Hematopoietic multipotent progenitor cell treated with erythropoietin and hydrocortisone succinate and interleukin-3 and kit ligand, for 4 days (in vitro differentiated cells): ENCODE measurements at regions not wholly inside any gene's neighbourhood (a gene's known extent, or its start where the extent isn't known, plus 50 kb on each side); places are given as distances from the start of the nearest gene placed in this dataset.
A peak's percentile ranks its signal among the peaks of the same experiment; 100 is the strongest.

Source experiments
- DNase-seq: peaks from one replicate; pipeline ENCODE4 v3.0.0-alpha.2; 2015

GRCh38 chr2:129656081-129656598 lies 323.3 kb upstream of the RAB6C start:
- DNase-seq, result no peak

DNA sequence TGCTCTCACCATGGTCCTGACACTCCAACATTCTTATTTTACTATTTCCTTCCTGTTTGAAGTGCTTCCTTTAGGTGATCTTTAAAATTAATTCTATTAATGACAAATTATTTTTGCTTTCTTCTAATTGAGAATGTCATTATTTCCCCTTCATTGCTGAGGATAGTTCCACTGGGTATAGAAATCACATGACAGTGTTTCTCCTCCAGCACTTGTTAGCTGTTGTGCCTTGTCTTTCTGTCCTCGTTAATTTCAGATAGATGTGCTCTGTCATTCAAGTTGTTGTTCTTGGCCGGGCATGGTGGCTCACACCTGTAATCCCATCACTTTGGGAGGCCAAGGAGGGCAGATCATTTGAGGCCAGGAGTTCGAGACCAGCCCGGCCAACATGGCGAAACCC lies 321.0 kb upstream of the RAB6C start:
- no peak for DNase-seq

DNA sequence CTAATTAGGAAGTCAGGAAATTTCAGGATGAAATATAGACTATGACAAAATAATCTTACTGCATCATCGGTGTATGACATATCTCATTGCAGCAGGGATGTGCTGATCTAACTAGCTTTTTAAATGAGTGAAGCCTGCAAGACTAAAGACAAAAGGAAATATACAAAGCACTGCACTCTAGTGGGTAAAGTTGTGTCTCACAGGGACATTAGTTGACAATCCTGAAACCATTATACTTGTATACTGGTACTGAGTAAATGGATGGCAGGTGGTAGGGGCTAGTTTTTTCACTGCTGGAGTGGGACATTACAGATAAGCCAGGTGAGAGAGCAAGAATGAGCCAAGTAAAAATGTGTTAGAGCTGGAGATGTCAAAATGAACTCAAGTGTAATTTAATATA lies 317.5 kb upstream of the RAB6C start:
- DNase-seq, result peak; percentile 1

DNA sequence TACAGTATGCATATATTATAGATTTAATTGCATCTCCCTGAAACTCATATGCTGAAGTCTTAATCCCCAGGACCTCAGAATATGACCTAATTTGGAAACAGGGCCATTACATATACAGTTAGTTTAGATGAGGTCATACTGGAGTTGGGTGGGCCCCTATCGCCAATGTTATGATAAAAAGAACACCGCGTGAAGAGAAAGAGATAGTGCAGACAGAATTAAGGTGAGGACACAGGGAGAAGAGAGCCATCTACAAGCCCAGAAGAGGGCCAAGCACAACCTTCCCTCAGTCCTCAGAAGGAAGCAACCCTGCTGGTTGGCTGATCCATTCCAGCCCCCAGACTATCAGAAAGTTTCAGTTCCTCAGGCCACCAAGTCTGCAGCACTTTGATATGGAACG lies 311.9 kb upstream of the RAB6C start:
- DNase-seq, result no peak

- DNase-seq, result no peak
Observed at GRCh38 chr2:129672521-129672920, 306.9 kb upstream of the RAB6C start.

GRCh38 chr2:129673234-129673633 lies 306.2 kb upstream of the RAB6C start:
- no peak for DNase-seq

- no peak for DNase-seq
Observed at GRCh38 chr2:129673847-129674711, 305.4 kb upstream of the RAB6C start.

- DNase-seq, result no peak
Observed at GRCh38 chr2:129678751-129679150, 300.7 kb upstream of the RAB6C start.

GRCh38 chr2:129681788-129682187 lies 297.7 kb upstream of the RAB6C start:
- no peak for DNase-seq

GRCh38 chr2:129689653-129690448 lies 289.6 kb upstream of the RAB6C start:
- no peak for DNase-seq

GRCh38 chr2:129695496-129695895 lies 284.0 kb upstream of the RAB6C start:
- DNase-seq, result no peak

- no peak for DNase-seq
Observed at GRCh38 chr2:129698593-129698992, 280.9 kb upstream of the RAB6C start.

DNA sequence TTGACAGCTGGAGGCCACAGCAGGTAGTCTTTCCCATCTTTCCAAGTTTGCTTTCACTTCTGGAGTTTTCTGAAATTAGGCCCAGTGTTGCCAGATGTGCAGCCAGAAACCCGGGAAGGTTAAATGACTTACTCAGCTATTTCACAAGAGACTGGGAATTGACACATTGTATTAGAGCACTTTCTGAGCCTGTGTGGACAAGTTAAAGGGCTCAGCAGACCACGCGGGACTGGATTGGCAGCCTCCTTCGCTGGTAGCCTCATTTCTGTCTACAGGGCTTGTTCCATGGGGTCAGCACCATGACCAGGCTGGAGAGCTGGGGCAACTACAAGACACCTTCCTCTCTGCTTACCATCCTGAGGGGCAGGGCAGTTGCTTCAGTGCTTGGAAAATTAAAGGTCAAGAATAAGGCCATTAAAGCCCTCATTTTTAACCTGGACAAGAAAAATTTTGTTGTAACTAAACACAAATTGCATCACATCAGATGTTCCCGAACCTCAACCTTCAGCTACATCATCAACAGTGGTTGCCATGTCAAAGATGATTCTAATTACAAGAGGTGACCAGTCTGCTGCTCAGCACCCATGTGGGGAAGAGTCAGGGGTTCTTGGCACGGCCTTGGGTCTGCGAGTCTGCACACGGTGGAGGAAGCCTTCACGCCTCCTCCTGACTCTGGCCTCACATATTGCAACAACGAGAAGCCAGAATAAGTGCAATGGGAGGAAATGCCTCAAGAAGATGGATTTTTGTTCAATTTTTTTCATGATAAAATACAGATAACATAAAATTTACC lies 279.5 kb upstream of the RAB6C start:
- DNase-seq, result no peak

- no peak for DNase-seq
Observed at GRCh38 chr2:129702416-129703176, 276.9 kb upstream of the RAB6C start.

DNA sequence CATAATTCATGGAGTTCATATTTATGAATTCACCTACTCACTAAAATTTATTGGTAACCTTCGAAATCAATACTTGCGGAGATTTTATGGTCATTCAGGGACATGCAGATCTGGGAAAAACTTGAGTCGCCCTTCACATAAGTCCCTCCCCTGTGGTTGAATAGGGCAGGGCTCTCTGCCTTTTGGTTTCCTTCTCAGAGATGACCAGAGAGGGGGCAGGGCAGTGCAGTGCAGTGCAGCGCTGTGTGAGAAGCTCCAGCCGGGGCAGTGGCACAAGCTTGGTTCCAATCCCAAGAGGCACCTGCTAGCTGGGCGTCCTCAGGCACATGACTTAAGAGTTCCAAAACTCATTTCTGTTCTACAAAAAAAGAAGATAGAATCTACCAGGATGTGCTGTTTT lies 274.4 kb upstream of the RAB6C start:
- no peak for DNase-seq

GRCh38 chr2:129707800-129708199 lies 271.7 kb upstream of the RAB6C start:
- no peak for DNase-seq

GRCh38 chr2:129708221-129708967 lies 271.1 kb upstream of the RAB6C start:
- no peak for DNase-seq

DNA sequence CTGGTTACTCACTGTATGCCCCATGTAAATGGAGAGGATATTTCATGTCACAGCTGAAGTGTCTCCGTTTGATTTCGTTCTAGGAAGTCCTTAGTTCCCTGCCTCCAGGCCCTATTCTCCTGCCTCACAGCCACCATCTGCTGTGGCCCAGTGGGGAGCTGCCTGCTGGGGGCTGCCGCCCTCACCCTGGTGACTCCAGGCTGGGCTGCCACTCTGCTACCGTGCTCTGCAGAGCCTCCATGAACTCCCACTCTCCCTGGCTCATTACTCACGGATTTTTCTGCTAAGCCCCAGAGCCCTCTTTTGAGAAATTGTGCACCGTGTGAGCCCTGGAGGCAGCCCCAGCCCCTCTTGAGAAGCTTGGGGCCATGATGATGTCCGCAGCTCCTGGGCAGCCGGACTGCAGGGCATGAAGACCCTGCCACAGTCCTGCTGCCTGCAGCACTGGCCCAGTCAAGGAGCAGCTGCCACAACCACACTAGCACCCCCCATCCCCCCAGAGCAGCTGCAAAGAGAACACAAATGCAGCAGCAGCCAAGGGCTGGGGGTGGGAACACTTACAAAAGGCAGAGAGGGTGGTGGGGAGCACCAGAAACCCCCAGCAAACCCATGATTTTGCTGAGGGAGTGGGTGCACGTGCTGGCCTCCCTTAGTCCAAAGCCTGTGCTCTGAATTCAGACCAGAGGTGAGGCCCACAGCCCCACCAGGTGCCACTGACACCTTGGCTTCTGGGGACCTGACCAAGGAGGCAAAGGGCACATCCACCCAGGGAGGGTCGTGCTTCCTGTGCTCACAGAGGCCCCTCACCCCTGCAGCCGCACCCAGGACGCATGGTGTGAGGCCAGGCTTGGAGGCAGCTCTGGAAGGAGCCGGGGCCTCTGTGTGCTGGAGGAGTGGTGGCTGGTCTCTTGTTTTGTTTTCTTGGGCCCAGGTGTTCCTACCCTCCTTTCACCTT lies 270.2 kb upstream of the RAB6C start:
- DNase-seq, result no peak

DNA sequence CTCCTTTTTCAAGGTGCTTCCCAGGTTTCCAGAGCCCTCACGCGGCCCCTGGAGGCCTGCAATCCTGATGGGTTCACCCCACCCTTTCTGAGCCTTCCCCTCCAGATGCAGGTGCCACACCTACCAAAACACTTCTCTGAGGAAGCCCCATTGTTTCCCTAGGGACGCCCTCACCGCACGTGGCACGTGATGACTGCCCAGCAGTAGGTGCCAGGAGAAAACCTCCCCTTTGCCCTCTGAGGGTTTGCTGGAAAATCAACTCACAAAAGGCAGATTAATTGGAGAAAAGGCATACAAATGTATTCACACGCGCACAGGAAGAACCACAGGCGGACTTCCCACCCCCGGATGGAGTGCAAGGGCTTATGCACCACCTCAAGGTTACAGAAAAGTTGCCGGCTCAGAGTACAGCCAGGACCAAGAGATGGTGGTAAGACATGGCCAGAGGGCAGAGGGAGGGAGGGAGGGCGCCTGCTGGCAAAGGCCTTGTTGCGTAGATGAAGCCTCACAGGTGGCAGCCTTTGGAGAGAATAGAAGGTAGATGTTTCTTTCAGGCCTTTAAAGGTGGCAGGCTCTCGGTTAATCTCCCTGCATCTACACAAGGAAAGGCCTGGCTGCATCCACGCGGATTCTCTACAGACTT lies 269.4 kb upstream of the RAB6C start:
- DNase-seq, result no peak
